SK-N-SH (cell line): ENCODE measurements at regions not wholly inside any gene's neighbourhood (a gene's known extent, or its start where the extent isn't known, plus 50 kb on each side); places are given as distances from the start of the nearest gene placed in this dataset.

Experiments
- CTCF ChIA-PET: fragments of 300-600, 350-600 bp; formaldehyde crosslinking; extraction: SDS; loops from one replicate; lab custom pipeline; 2021; lab: Yijun Ruan, JAX
- POLR2A ChIA-PET: fragments of 350-600 bp; sonication (Branson Sonifier 250); formaldehyde crosslinking; extraction: SDS; loops from one replicate; lab custom pipeline; 2020; ENCODE audit warnings: antibody characterized with exemption, inconsistent platforms; lab: Yijun Ruan, JAX
- DNase-seq: peaks from one replicate; pipeline ENCODE4 v3.0.0; 2012
- H2AFZ ChIP-seq: fragments of 200-600 bp; sonication (generic); 2 replicates; pipeline ENCODE4 v1.8.1; 2016; ENCODE audit warnings: antibody characterized with exemption, mild to moderate bottlenecking, low read depth
- H3F3A ChIP-seq: fragments of 200-600 bp; sonication (generic); replicated peaks from 2 replicates; pipeline ENCODE3; 2016; ENCODE audit warnings: antibody characterized with exemption, mild to moderate bottlenecking; ENCODE audit not compliant: insufficient read depth
- H3K27ac ChIP-seq, 2 experiments: fragments of 200-500 bp in 1 of 2; fragments of 200-600 bp in 1 of 2; sonication (Bioruptor generic) in 1 of 2; sonication (generic), shearing (Covaris generic) in 1 of 2; 2 replicates each; pipeline versions ENCODE4 v1.5.1 to v1.6.1; 2014 to 2016; ENCODE audit warnings: low read depth in 2 of 2, inconsistent platforms in 1 of 2, low read length in 1 of 2, mild to moderate bottlenecking in 1 of 2, mixed read lengths in 1 of 2
- H3K27me3 ChIP-seq: fragments of 200-600 bp; sonication (generic), shearing (Covaris generic); 2 replicates; pipeline ENCODE4 v1.6.1; 2016; ENCODE audit warnings: mixed run types; ENCODE audit not compliant: insufficient read depth
- H3K36me3 ChIP-seq, 2 experiments: fragments of 200-500 bp in 1 of 2; fragments of 200-600 bp in 1 of 2; sonication (Bioruptor generic) in 1 of 2; sonication (generic) in 1 of 2; replicated peaks in 1 of 2; 2 replicates each; pipeline versions ENCODE3 to v1.5.1; 2014 to 2016; ENCODE audit warnings: low read length in 1 of 2, mild to moderate bottlenecking in 1 of 2; ENCODE audit not compliant: insufficient read depth in 2 of 2, control insufficient read depth in 1 of 2
- H3K4me1 ChIP-seq, 2 experiments: fragments of 200-500 bp in 1 of 2; fragments of 200-600 bp in 1 of 2; sonication (Bioruptor generic) in 1 of 2; sonication (generic), shearing (Covaris generic) in 1 of 2; 2 replicates each; pipeline versions ENCODE4 v1.5.1 to v1.6.1; 2014 to 2016; ENCODE audit warnings: low read depth in 1 of 2, low read length in 1 of 2, mixed run types in 1 of 2; ENCODE audit not compliant: insufficient read depth in 2 of 2, control insufficient read depth in 1 of 2
- H3K4me2 ChIP-seq: fragments of 200-600 bp; sonication (generic), shearing (Covaris generic); 2 replicates; pipeline ENCODE4 v1.6.1; 2017; ENCODE audit warnings: mixed run types
- H3K4me3 ChIP-seq, 2 experiments: fragments of 200-500 bp in 1 of 2; fragments of 200-600 bp in 1 of 2; sonication (Bioruptor generic) in 1 of 2; sonication (generic), shearing (Covaris generic) in 1 of 2; 2 replicates each; pipeline versions ENCODE4 v1.5.1 to v1.8.1; 2014 to 2016; ENCODE audit warnings: low read depth in 2 of 2, inconsistent platforms in 1 of 2, low read length in 1 of 2, mild to moderate bottlenecking in 1 of 2, mixed read lengths in 1 of 2, moderate library complexity in 1 of 2
- H3K79me2 ChIP-seq: fragments of 200-600 bp; sonication (generic); 2 replicates; pipeline ENCODE4 v1.8.1; 2017; ENCODE audit warnings: mild to moderate bottlenecking; ENCODE audit not compliant: insufficient read depth
- H3K9ac ChIP-seq: fragments of 200-600 bp; sonication (generic); 2 replicates; pipeline ENCODE4 v1.6.1; 2017; ENCODE audit warnings: mixed run types
- H3K9me2 ChIP-seq: fragments of 200-600 bp; sonication (generic); 2 replicates; pipeline ENCODE4 v1.6.1; 2017; ENCODE audit warnings: mixed run types
- H3K9me3 ChIP-seq: fragments of 200-600 bp; sonication (generic); 2 replicates; pipeline ENCODE4 v1.6.1; 2017; ENCODE audit warnings: mixed run types, mild to moderate bottlenecking, moderate library complexity
- H4K20me1 ChIP-seq: fragments of 200-600 bp; sonication (generic); 2 replicates; pipeline ENCODE4 v1.6.1; 2017; ENCODE audit warnings: mild to moderate bottlenecking, mixed run types; ENCODE audit not compliant: insufficient read depth
- ELF1 ChIP-seq: IDR thresholded peaks from 2 replicates; pipeline ENCODE4 v1.4.0; 2012
- EZH2phosphoT487 ChIP-seq: fragments of 200-600 bp; sonication (generic); IDR thresholded peaks from 2 replicates; pipeline ENCODE4 v1.6.1; 2017; ENCODE audit warnings: low read depth, mixed run types, mild to moderate bottlenecking, antibody characterized with exemption, moderate library complexity, borderline replicate concordance
- FOXJ3 ChIP-seq: sonication (generic); formaldehyde crosslinking; IDR thresholded peaks from 2 replicates; pipeline ENCODE4 v1.5.1; 2020; ENCODE audit warnings: mild to moderate bottlenecking, missing genetic modification reagents
- FOXM1 ChIP-seq: IDR thresholded peaks from 2 replicates; pipeline ENCODE4 v1.4.0; 2012; ENCODE audit warnings: low read depth, mild to moderate bottlenecking
- GABPA ChIP-seq: IDR thresholded peaks from 2 replicates; pipeline ENCODE4 v1.4.0; 2012; ENCODE audit warnings: low read depth, mild to moderate bottlenecking
- JUND ChIP-seq: IDR thresholded peaks from 2 replicates; pipeline ENCODE4 v1.4.0; 2012
- MEF2A ChIP-seq: IDR thresholded peaks from 2 replicates; pipeline ENCODE4 v1.4.0; 2012; ENCODE audit warnings: low read depth, borderline replicate concordance
- NFIC ChIP-seq: IDR thresholded peaks from 2 replicates; pipeline ENCODE4 v1.4.0; 2012; ENCODE audit warnings: borderline replicate concordance
- NRF1 ChIP-seq: IDR thresholded peaks from 2 replicates; pipeline ENCODE4 v1.6.1; 2012; ENCODE audit warnings: low read depth, mild to moderate bottlenecking, low read length
- RCOR1 ChIP-seq: fragments of 150-350 bp; IDR thresholded peaks from 2 replicates; pipeline ENCODE4 v1.6.1; 2017; ENCODE audit warnings: antibody characterized with exemption, low read length
- REST ChIP-seq: IDR thresholded peaks from 2 replicates; pipeline ENCODE4 v1.6.1; 2012; ENCODE audit warnings: mild to moderate bottlenecking, low read depth, low read length, moderate library complexity
- RFX5 ChIP-seq: IDR thresholded peaks from 2 replicates; pipeline ENCODE4 v1.6.1; 2012; ENCODE audit warnings: mild to moderate bottlenecking, improper control_type of control experiment, low read length
- RXRA ChIP-seq: IDR thresholded peaks from 2 replicates; pipeline ENCODE4 v1.4.0; 2012; ENCODE audit warnings: low read depth, mild to moderate bottlenecking, borderline replicate concordance
- TAF1 ChIP-seq: IDR thresholded peaks from 2 replicates; pipeline ENCODE4 v1.6.1; 2012; ENCODE audit warnings: low read depth, mild to moderate bottlenecking, low read length, moderate library complexity, borderline replicate concordance
- TCF12 ChIP-seq: IDR thresholded peaks from 2 replicates; pipeline ENCODE4 v1.4.0; 2012
- TEAD4 ChIP-seq: IDR thresholded peaks from 2 replicates; pipeline ENCODE4 v1.4.0; 2012; ENCODE audit warnings: mild to moderate bottlenecking, borderline replicate concordance; ENCODE audit not compliant: insufficient read depth
- YY1 ChIP-seq: IDR thresholded peaks from 2 replicates; pipeline ENCODE4 v1.4.0; 2012; ENCODE audit warnings: low read depth, mild to moderate bottlenecking
- ZBTB33 ChIP-seq: IDR thresholded peaks from 2 replicates; pipeline ENCODE4 v1.4.0; 2012; ENCODE audit warnings: low read depth, borderline replicate concordance
- WGBS: methylation state at CpG from one replicate; pipeline ENCODE4 v1.1.6; 2017; ENCODE audit warnings: low lambda C conversion rate; 5-methylcytosine and 5-hydroxymethylcytosine counted together
- TF ChIP-seq, protein P1 (sequence below): IDR thresholded peaks from 2 replicates; pipeline ENCODE4; 2012
- TF ChIP-seq, protein P2 (sequence below): fragments of 150-350 bp; IDR thresholded peaks from 2 replicates; pipeline ENCODE4 v1.6.1; 2016; ENCODE audit warnings: mild to moderate bottlenecking, low read depth, low read length

DNA sequence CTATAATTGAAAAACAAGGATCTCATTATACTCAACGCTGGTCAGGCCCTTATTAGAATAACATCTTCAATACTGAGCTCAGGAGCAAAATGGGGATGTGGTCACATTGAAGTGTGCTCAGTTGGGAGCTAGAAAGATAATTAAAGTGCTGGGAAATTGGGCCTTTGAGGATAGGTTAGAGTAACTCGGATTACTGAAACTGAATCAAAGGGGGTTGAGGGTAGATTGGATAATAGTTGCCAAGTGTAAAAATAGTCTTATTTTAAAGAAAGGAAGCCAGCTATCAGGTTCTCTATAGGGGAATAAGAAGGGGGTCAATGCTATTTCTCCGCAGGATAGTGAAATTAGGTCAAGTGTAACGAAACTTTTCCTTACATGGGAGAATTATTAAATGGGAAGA is 391.0 kb upstream of the PTPRD start (continued):
- no peak for TF ChIP-seq TAF1
- no peak for TF ChIP-seq TCF12
- TF ChIP-seq GABPA: no peak
- TF ChIP-seq JUND: no peak
- TF ChIP-seq, all 33 proteins: peak for 0

DNA sequence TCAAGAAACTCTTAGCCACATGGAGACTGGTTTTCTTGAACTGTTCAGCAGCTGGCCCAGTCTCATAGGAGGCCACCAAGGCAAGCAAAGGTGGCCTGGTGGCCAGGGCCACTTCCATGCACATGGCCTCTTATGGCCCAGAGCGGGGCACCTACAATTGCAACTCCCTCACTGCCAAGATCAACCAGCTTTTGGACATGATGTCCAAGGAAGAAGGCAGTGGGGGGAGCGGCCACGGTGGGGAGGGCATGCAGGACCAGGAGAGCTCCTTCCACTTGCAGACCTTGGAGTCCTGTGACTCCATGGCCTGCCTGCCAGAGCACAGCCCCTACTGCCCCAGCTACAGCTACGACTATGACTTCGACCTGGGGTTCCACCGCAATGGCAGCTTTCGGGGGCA is 398.9 kb upstream of the PTPRD start:
- Histone ChIP-seq H3K4me3 (no peak overlapping the region), H3K4me1 (no peaks in the 10 kb centered on the region), H4K20me1 (no peaks in the 10 kb centered on the region), H3K36me3 (no peaks in the 10 kb centered on the region), H3K9ac (no peak overlapping the region), H3K79me2 (no peaks in the 10 kb centered on the region), H3F3A (no peaks in the 10 kb centered on the region), H3K9me3 (no peaks in the 10 kb centered on the region), H3K27ac (no peak overlapping the region), H3K9me2 (no peaks in the 10 kb centered on the region), H3K27me3 (no peaks in the 10 kb centered on the region), H2AFZ (no peak overlapping the region), H3K4me2 (no peak overlapping the region)
- 18% methylated on average over 2 of the region's 7 CpGs for WGBS
- ChIA-PET POLR2A (no interaction called here), CTCF (no interaction called here)
- no peak for DNase-seq
- no peak for TF ChIP-seq EZH2phosphoT487
- no peak for TF ChIP-seq TEAD4
- no peak for TF ChIP-seq ZBTB33
- TF ChIP-seq RXRA: no peak
- no peak for TF ChIP-seq YY1
- no peak for TF ChIP-seq ELF1
- TF ChIP-seq FOXM1: no peak
- no peak for TF ChIP-seq TCF12
- TF ChIP-seq NFIC: no peak
- no peak for TF ChIP-seq MEF2A
- TF ChIP-seq GABPA: no peak
- no peak for TF ChIP-seq RCOR1
- no peak for TF ChIP-seq RFX5
- no peak for TF ChIP-seq REST
- TF ChIP-seq, protein P1, sequence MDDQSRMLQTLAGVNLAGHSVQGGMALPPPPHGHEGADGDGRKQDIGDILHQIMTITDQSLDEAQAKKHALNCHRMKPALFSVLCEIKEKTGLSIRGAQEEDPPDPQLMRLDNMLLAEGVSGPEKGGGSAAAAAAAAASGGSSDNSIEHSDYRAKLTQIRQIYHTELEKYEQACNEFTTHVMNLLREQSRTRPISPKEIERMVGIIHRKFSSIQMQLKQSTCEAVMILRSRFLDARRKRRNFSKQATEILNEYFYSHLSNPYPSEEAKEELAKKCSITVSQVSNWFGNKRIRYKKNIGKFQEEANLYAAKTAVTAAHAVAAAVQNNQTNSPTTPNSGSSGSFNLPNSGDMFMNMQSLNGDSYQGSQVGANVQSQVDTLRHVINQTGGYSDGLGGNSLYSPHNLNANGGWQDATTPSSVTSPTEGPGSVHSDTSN: no peak
- TF ChIP-seq JUND: no peak
- TF ChIP-seq, protein P2, sequence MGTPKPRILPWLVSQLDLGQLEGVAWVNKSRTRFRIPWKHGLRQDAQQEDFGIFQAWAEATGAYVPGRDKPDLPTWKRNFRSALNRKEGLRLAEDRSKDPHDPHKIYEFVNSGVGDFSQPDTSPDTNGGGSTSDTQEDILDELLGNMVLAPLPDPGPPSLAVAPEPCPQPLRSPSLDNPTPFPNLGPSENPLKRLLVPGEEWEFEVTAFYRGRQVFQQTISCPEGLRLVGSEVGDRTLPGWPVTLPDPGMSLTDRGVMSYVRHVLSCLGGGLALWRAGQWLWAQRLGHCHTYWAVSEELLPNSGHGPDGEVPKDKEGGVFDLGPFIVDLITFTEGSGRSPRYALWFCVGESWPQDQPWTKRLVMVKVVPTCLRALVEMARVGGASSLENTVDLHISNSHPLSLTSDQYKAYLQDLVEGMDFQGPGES: no peak
- TF ChIP-seq NRF1: no peak
- no peak for TF ChIP-seq FOXJ3
